GM12891 (cell line): ENCODE measurements at regions not wholly inside any gene's neighbourhood (a gene's known extent, or its start where the extent isn't known, plus 50 kb on each side); places are given as distances from the start of the nearest gene placed in this dataset.

Experiments used
- DNase-seq: peaks from one replicate; pipeline ENCODE4 v3.0.0; 2011; ENCODE audit warnings: low spot score; ENCODE audit not compliant: insufficient read length
- FAIRE-seq: peaks from 2 replicates; lab custom pipeline; 2011; peaks lifted over from hg19 to GRCh38; lab: Jason Lieb, UNC
- PAX5 ChIP-seq: IDR thresholded peaks from 2 replicates; pipeline ENCODE4 v1.6.1; 2011; ENCODE audit warnings: low read length, moderate library complexity, mild to moderate bottlenecking; ENCODE audit not compliant: insufficient read depth, severe bottlenecking
- POLR2A ChIP-seq: IDR thresholded peaks from 2 replicates; pipeline ENCODE4 v1.6.1; 2011; ENCODE audit warnings: low read depth, low read length, control low read depth
- POLR2AphosphoS5 ChIP-seq: IDR thresholded peaks from 2 replicates; pipeline ENCODE4 v1.6.1; 2011; ENCODE audit warnings: low read depth, low read length, control low read depth
- POU2F2 ChIP-seq: IDR thresholded peaks from 2 replicates; pipeline ENCODE4 v1.6.1; 2011; ENCODE audit warnings: low read depth, mild to moderate bottlenecking, control low read depth, low read length, moderate library complexity
- SPI1 ChIP-seq: IDR thresholded peaks from 2 replicates; pipeline ENCODE4 v1.6.1; 2011; ENCODE audit warnings: low read depth, low read length, control low read depth
- TAF1 ChIP-seq: IDR thresholded peaks from 2 replicates; pipeline ENCODE4 v1.6.1; 2011; ENCODE audit warnings: low read depth, low read length, control low read depth

GRCh38 chr4:77393996-77394395 lies 211.6 kb upstream of the CXCL13 start:
- DNase-seq (no peak), FAIRE-seq (no peak)
- TF ChIP-seq TAF1, result no peak
- TF ChIP-seq POLR2A, result no peak
- no peak for TF ChIP-seq PAX5
- no peak for TF ChIP-seq SPI1
- no peak for TF ChIP-seq POLR2AphosphoS5
- no peak for TF ChIP-seq POU2F2

GRCh38 chr4:77395481-77395880 lies 210.1 kb upstream of the CXCL13 start:
- DNase-seq (no peak), FAIRE-seq (no peak)
- TF ChIP-seq PAX5 (no peak), SPI1 (no peak), TAF1 (no peak), POLR2A (no peak), POLR2AphosphoS5 (no peak), POU2F2 (no peak)

GRCh38 chr4:77398256-77398655 lies 207.4 kb upstream of the CXCL13 start:
- TF ChIP-seq TAF1, result no peak
- no peak for TF ChIP-seq POLR2AphosphoS5
- TF ChIP-seq PAX5, result no peak
- TF ChIP-seq POU2F2, result no peak
- TF ChIP-seq SPI1, result no peak
- no peak for TF ChIP-seq POLR2A
- no peak for DNase-seq
- FAIRE-seq, result no peak

- TF ChIP-seq POLR2A (no peak), TAF1 (no peak), PAX5 (no peak), SPI1 (no peak), POLR2AphosphoS5 (no peak), POU2F2 (no peak)
- DNase-seq (no peak), FAIRE-seq (no peak)
These were observed 205.8 kb upstream of the CXCL13 start for GRCh38 chr4:77399831-77400230.

- FAIRE-seq (no peak), DNase-seq (no peak)
- TF ChIP-seq POLR2A (no peak), SPI1 (no peak), PAX5 (no peak), POU2F2 (no peak), POLR2AphosphoS5 (no peak), TAF1 (no peak)
These were observed 191.9 kb upstream of the CXCL13 start for GRCh38 chr4:77413766-77414165.

GRCh38 chr4:77415689-77416088 lies 189.9 kb upstream of the CXCL13 start:
- no peak for DNase-seq

DNA sequence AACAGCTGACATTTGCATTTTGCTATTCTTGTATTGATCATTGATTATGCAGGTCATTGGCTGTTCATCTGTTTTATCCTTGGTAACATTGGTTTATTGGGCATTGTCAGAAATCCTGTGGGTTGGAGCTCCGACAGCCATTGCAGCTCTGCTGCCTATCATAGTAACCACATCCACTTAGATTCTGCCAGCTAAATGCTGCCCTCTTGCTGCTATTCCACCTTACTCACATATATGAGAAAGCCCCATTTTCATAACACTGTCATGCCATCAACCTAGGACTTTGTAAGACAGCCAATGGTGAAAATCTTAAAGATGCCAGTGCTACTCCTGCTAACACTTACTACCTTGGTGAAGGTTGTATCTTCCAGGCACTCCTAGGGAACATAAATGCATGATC lies 187.3 kb upstream of the CXCL13 start:
- TF ChIP-seq POLR2AphosphoS5 (no peak), TAF1 (no peak), POLR2A (no peak), POU2F2 (no peak), PAX5 (no peak), SPI1 (no peak)
- DNase-seq (no peak), FAIRE-seq (no peak)

More at GRCh38 chr4:77415689-77416088, 189.9 kb upstream of the CXCL13 start:
- TF ChIP-seq POLR2A (no peak), TAF1 (no peak), SPI1 (no peak), PAX5 (no peak), POLR2AphosphoS5 (no peak), POU2F2 (no peak)
- FAIRE-seq, result no peak

DNA sequence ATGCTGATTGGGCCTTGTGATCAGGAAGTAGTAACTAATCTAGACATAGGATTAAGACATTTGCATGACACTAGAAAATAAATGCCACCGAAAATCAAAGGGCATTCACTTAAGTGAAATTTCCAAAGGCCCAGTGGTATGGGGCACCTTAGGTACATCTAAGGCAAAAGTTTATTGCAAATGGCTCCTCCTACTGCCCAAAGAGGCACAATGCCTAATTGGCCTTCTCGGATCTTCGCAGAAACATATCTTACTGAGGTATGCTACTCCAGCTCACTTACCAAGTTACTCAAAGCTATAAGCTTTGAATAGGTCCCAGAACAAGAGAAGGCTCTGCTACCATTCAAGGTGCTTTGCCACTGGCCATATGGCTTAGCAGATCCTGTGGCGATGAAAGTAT lies 174.8 kb upstream of the CXCL13 start:
- FAIRE-seq (no peak), DNase-seq (no peak)
- TF ChIP-seq POLR2AphosphoS5 (no peak), PAX5 (no peak), TAF1 (no peak), POLR2A (no peak), POU2F2 (no peak), SPI1 (no peak)

- DNase-seq (no peak), FAIRE-seq (no peak)
- no peak for TF ChIP-seq SPI1
- TF ChIP-seq PAX5, result no peak
- no peak for TF ChIP-seq POLR2A
- TF ChIP-seq TAF1, result no peak
- TF ChIP-seq POU2F2, result no peak
These were observed 174.1 kb upstream of the CXCL13 start for GRCh38 chr4:77431546-77431945.
